Panc1 (cell line): ENCODE measurements at regions not wholly inside any gene's neighbourhood (a gene's known extent, or its start where the extent isn't known, plus 50 kb on each side); places are given as distances from the start of the nearest gene placed in this dataset.

Source experiments
- CTCF ChIP-seq: fragments of 450-650 bp; IDR thresholded peaks from 2 replicates; pipeline ENCODE4 v1.5.1; 2017; ENCODE audit warnings: mild to moderate bottlenecking
- POLR2AphosphoS5 ChIP-seq: IDR thresholded peaks from 2 replicates; pipeline ENCODE4 v1.6.1; 2012; ENCODE audit warnings: mild to moderate bottlenecking, low read depth, low read length, moderate library complexity
- REST ChIP-seq, 2 experiments: IDR thresholded peaks; 2 replicates each; pipeline ENCODE4 v1.6.1; 2011 to 2012; ENCODE audit warnings: low read depth in 2 of 2, control low read depth in 1 of 2, low read length in 1 of 2, mild to moderate bottlenecking in 1 of 2, moderate library complexity in 1 of 2; ENCODE audit not compliant: insufficient read depth in 1 of 2
- SIN3A ChIP-seq: IDR thresholded peaks from 2 replicates; pipeline ENCODE4 v1.6.1; 2012; ENCODE audit warnings: low read depth, mild to moderate bottlenecking, low read length, moderate library complexity, borderline replicate concordance; ENCODE audit not compliant: insufficient read depth

- TF ChIP-seq CTCF, result no peak
- no peak for TF ChIP-seq SIN3A
- TF ChIP-seq REST (IDR thresholded peaks at IDR 0.05; ENCODE audit: insufficient read depth in 1 of 2, low read depth in 2 of 2, low read length in 1 of 2), result no peak
- no peak for TF ChIP-seq POLR2AphosphoS5
Observed at GRCh38 chr7:47066976-47067614, 514.8 kb downstream of the TNS3 start.
